HEK293 (cell line): ENCODE measurements at regions not wholly inside any gene's neighbourhood (a gene's known extent, or its start where the extent isn't known, plus 50 kb on each side); places are given as distances from the start of the nearest gene placed in this dataset.

ENCODE experiments used
- CTCF ChIA-PET: fragments of 350-600 bp; formaldehyde crosslinking; extraction: SDS; loops from one replicate; lab custom pipeline; 2021; ENCODE audit warnings: antibody characterized with exemption; lab: Yijun Ruan, JAX
- POLR2A ChIA-PET: fragments of 300-600 bp; formaldehyde crosslinking; extraction: SDS; loops from one replicate; lab custom pipeline; 2020; ENCODE audit warnings: antibody characterized with exemption, inconsistent platforms; lab: Yijun Ruan, JAX
- H3K27ac ChIP-seq: fragments of 200-500 bp; sonication (Bioruptor generic); 2 replicates; pipeline ENCODE4 v1.5.1; 2014; ENCODE audit warnings: low read depth, low read length, control low read depth, inconsistent platforms; ENCODE audit errors: extremely low read depth
- H3K36me3 ChIP-seq, 2 experiments: fragments of 200-500 bp in 1 of 2; sonication (Bioruptor generic) in 1 of 2; 1 replicate in 1 of 2; 2 replicates in 1 of 2; pipeline ENCODE4 v1.5.1; 2014 to 2017; ENCODE audit warnings: inconsistent platforms in 2 of 2, low read length in 2 of 2; ENCODE audit not compliant: control insufficient read depth in 2 of 2, insufficient read depth in 1 of 2
- H3K4me1 ChIP-seq: fragments of 200-500 bp; sonication (Bioruptor generic); 2 replicates; pipeline ENCODE4 v1.5.1; 2014; ENCODE audit warnings: mild to moderate bottlenecking, low read length, inconsistent platforms; ENCODE audit not compliant: control insufficient read depth, insufficient read depth
- H3K4me3 ChIP-seq: 2 replicates; pipeline ENCODE4 v1.5.1; 2011; ENCODE audit warnings: low read depth, mild to moderate bottlenecking, control low read depth, low read length, moderate library complexity
- H3K9me3 ChIP-seq: fragments of 200-500 bp; sonication (Bioruptor generic); 2 replicates; pipeline ENCODE4 v1.5.1; 2014; ENCODE audit warnings: low read depth, low read length, inconsistent platforms; ENCODE audit not compliant: control insufficient read depth, insufficient read depth
- BCL11A ChIP-seq: fragments of 450-650 bp; formaldehyde crosslinking; IDR thresholded peaks from 2 replicates; pipeline ENCODE4 v1.5.1; 2016; ENCODE audit warnings: low read depth, missing biosample characterization, missing genetic modification characterization
- BCL11B ChIP-seq: fragments of 450-650 bp; formaldehyde crosslinking; IDR thresholded peaks from 2 replicates; pipeline ENCODE4 v1.5.1; 2016; ENCODE audit warnings: low read depth, missing biosample characterization, missing genetic modification characterization
- GFI1B ChIP-seq: fragments of 450-650 bp; formaldehyde crosslinking; IDR thresholded peaks from 2 replicates; pipeline ENCODE4 v1.5.1; 2016; ENCODE audit warnings: missing biosample characterization, missing genetic modification characterization
- IKZF3 ChIP-seq: fragments of 450-650 bp; IDR thresholded peaks from 2 replicates; pipeline ENCODE4 v1.5.0; 2018; ENCODE audit warnings: missing biosample characterization, mild to moderate bottlenecking, missing genetic modification characterization, moderate library complexity
- MEIS1 ChIP-seq: sonication (generic); formaldehyde crosslinking; IDR thresholded peaks from 2 replicates; pipeline ENCODE4 v1.8.1; 2022; ENCODE audit warnings: missing genetic modification reagents, mild to moderate bottlenecking, borderline replicate concordance
- SCRT2 ChIP-seq: fragments of 450-650 bp; formaldehyde crosslinking; IDR thresholded peaks from 2 replicates; pipeline ENCODE4 v1.5.1; 2016; ENCODE audit warnings: missing biosample characterization, missing genetic modification characterization
- SETDB1 ChIP-seq: IDR thresholded peaks from one replicate; pipeline ENCODE4 v1.6.1; 2017; ENCODE audit warnings: mild to moderate bottlenecking, low read length, moderate library complexity, mixed read lengths; ENCODE audit not compliant: insufficient read length
- ZBTB1 ChIP-seq: fragments of 450-650 bp; formaldehyde crosslinking; IDR thresholded peaks from 2 replicates; pipeline ENCODE4 v1.5.1; 2016; ENCODE audit warnings: missing biosample characterization, missing genetic modification characterization
- ZNF155 ChIP-seq: fragments of 450-650 bp; formaldehyde crosslinking; IDR thresholded peaks from 2 replicates; pipeline ENCODE4 v1.5.1; 2016; ENCODE audit warnings: missing biosample characterization, missing genetic modification characterization
- ZNF16 ChIP-seq: fragments of 450-650 bp; formaldehyde crosslinking; IDR thresholded peaks from 2 replicates; pipeline ENCODE4 v1.5.1; 2016; ENCODE audit warnings: low read depth, missing biosample characterization, missing genetic modification characterization
- ZNF184 ChIP-seq: fragments of 450-650 bp; IDR thresholded peaks from 2 replicates; pipeline ENCODE4 v1.5.1; 2018; ENCODE audit warnings: missing biosample characterization, mild to moderate bottlenecking, missing genetic modification characterization
- ZNF354C ChIP-seq: fragments of 450-650 bp; formaldehyde crosslinking; IDR thresholded peaks from 2 replicates; pipeline ENCODE4 v1.5.1; 2016; ENCODE audit warnings: missing biosample characterization, missing genetic modification characterization, low read depth, borderline replicate concordance
- ZNF366 ChIP-seq: fragments of 450-650 bp; formaldehyde crosslinking; conservative IDR thresholded peaks from 2 replicates; pipeline ENCODE4 v1.5.1; 2016; ENCODE audit warnings: missing biosample characterization, missing genetic modification characterization
- TF ChIP-seq, protein P1 (sequence below): fragments of 450-650 bp; formaldehyde crosslinking; IDR thresholded peaks from 2 replicates; pipeline ENCODE4 v1.5.1; 2016; ENCODE audit warnings: missing biosample characterization, missing genetic modification characterization
- TF ChIP-seq, protein P2 (sequence below): fragments of 450-650 bp; formaldehyde crosslinking; IDR thresholded peaks from 2 replicates; pipeline ENCODE4 v1.5.1; 2016; ENCODE audit warnings: missing biosample characterization, missing genetic modification characterization
- TF ChIP-seq, protein P3 (sequence below): sonication (generic); formaldehyde crosslinking; IDR thresholded peaks from 2 replicates; pipeline ENCODE4 v1.8.1; 2022; ENCODE audit warnings: mild to moderate bottlenecking, moderate library complexity, missing genetic modification reagents
- TF ChIP-seq, protein P4 (sequence below): fragments of 450-650 bp; formaldehyde crosslinking; IDR thresholded peaks from 2 replicates; pipeline ENCODE4 v1.5.0; 2017; ENCODE audit warnings: missing biosample characterization, missing genetic modification characterization, borderline replicate concordance

DNA sequence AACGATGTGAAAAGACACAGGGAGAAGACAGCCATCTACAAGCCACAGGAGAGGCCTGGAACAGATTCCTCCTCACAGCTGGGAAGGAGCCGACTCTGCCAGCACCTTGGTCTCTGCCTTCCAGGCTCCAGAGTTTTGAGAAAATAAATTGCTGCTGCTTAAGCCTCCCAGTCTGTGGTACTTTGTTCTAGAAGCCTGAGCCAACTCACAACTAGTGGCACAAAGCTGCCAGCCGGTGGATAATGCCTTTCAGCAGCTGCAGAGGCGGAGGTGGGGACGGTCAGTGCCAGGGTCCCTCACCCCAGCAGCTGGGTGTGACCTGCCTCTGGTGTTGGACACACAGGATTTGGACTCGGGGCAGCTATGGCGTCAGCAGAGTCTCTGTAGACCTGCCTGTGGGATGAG lies 255.4 kb upstream of the PITRM1 start (continued):
- no peak for TF ChIP-seq BCL11B (tag by site-specific recombination)

DNA sequence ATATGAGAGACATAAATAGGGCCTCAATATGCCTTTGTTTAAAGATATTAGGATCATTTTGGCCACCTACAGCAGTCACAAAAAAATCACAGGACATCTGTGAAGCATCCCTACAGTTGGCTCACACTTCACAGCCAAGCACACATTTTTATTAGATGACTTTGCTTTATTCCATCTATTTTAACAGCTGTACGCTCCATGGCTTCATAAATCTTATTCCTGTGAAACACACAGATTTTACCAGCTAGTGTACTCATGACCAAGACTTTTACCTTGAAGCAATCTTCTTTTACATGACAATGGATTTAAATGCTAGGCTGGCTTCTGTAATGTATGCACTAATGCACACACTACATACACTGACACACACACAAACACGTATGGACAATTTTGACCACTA lies 254.8 kb upstream of the PITRM1 start:
- ChIA-PET POLR2A (no interaction called here), CTCF (interaction anchor here (0.6 kb wide), 1 partner anchor 242 kb away, joined by 3 read pairs; no protein-coding TSS in a partner anchor)
- no peaks in the 10 kb centered on the region for H3K36me3 ChIP-seq

DNA sequence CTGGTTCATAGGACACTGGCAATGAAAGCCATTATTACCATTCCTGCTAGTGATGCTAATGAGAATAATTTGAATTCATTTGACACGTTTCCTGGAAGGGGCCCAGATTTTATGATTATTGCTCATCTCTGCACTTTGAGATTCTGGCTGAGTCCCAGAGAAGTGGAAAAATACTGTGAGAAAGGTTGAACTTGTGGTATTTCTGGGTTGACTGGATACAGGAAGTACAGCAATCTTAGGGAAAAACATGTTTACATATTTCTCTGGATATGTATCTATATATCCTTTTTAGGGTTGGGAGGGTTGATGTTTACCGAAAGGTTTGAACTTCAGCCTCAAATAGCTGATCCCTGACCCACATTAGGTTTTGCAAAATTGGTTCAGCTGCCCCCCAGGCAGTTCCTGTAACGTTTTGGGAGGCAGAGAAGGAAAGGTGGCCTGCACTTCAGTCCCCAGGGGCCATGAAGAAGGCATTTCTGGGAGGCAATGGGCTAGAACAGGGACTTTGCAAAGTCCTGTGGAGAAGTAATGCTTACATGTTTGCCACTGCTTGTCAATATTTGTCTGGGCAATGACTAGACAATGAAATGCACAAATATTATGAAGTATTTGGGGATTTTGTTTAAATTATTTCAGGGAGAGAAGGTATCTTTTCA lies 253.7 kb upstream of the PITRM1 start:
- Histone ChIP-seq H3K4me1 (no peaks in the 10 kb centered on the region), H3K4me3 (no peak overlapping the region), H3K9me3 (no peaks in the 10 kb centered on the region), H3K27ac (no peak overlapping the region), H3K36me3 (no peaks in the 10 kb centered on the region)
- TF ChIP-seq, protein P1, sequence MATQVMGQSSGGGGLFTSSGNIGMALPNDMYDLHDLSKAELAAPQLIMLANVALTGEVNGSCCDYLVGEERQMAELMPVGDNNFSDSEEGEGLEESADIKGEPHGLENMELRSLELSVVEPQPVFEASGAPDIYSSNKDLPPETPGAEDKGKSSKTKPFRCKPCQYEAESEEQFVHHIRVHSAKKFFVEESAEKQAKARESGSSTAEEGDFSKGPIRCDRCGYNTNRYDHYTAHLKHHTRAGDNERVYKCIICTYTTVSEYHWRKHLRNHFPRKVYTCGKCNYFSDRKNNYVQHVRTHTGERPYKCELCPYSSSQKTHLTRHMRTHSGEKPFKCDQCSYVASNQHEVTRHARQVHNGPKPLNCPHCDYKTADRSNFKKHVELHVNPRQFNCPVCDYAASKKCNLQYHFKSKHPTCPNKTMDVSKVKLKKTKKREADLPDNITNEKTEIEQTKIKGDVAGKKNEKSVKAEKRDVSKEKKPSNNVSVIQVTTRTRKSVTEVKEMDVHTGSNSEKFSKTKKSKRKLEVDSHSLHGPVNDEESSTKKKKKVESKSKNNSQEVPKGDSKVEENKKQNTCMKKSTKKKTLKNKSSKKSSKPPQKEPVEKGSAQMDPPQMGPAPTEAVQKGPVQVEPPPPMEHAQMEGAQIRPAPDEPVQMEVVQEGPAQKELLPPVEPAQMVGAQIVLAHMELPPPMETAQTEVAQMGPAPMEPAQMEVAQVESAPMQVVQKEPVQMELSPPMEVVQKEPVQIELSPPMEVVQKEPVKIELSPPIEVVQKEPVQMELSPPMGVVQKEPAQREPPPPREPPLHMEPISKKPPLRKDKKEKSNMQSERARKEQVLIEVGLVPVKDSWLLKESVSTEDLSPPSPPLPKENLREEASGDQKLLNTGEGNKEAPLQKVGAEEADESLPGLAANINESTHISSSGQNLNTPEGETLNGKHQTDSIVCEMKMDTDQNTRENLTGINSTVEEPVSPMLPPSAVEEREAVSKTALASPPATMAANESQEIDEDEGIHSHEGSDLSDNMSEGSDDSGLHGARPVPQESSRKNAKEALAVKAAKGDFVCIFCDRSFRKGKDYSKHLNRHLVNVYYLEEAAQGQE (tag by site-specific recombination): no peak
- TF ChIP-seq MEIS1: no peak
- TF ChIP-seq, protein P2, sequence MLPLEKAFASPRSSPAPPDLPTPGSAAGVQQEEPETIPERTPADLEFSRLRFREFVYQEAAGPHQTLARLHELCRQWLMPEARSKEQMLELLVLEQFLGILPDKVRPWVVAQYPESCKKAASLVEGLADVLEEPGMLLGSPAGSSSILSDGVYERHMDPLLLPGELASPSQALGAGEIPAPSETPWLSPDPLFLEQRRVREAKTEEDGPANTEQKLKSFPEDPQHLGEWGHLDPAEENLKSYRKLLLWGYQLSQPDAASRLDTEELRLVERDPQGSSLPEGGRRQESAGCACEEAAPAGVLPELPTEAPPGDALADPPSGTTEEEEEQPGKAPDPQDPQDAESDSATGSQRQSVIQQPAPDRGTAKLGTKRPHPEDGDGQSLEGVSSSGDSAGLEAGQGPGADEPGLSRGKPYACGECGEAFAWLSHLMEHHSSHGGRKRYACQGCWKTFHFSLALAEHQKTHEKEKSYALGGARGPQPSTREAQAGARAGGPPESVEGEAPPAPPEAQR (tag by site-specific recombination): no peak
- no peak for TF ChIP-seq ZNF366
- no peak for TF ChIP-seq IKZF3 (tag by site-specific recombination)
- TF ChIP-seq GFI1B (tag by site-specific recombination): no peak
- no peak for TF ChIP-seq ZNF184
- no peak for TF ChIP-seq SETDB1
- TF ChIP-seq ZBTB1 (tag by site-specific recombination): no peak
- TF ChIP-seq SCRT2 (tag by site-specific recombination): no peak
- TF ChIP-seq, protein P3, sequence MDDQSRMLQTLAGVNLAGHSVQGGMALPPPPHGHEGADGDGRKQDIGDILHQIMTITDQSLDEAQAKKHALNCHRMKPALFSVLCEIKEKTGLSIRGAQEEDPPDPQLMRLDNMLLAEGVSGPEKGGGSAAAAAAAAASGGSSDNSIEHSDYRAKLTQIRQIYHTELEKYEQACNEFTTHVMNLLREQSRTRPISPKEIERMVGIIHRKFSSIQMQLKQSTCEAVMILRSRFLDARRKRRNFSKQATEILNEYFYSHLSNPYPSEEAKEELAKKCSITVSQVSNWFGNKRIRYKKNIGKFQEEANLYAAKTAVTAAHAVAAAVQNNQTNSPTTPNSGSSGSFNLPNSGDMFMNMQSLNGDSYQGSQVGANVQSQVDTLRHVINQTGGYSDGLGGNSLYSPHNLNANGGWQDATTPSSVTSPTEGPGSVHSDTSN: no peak
- TF ChIP-seq BCL11A (tag by site-specific recombination): no peak
- TF ChIP-seq ZNF354C (tag by site-specific recombination): no peak
- no peak for TF ChIP-seq ZNF16 (tag by site-specific recombination)
- ChIA-PET CTCF (no interaction called here), POLR2A (no interaction called here)

More for the DNA sequence above, 254.8 kb upstream of the PITRM1 start:
- H3K27ac ChIP-seq: no peak overlapping the region
- no peak overlapping the region for H3K4me3 ChIP-seq
- TF ChIP-seq, protein P4, sequence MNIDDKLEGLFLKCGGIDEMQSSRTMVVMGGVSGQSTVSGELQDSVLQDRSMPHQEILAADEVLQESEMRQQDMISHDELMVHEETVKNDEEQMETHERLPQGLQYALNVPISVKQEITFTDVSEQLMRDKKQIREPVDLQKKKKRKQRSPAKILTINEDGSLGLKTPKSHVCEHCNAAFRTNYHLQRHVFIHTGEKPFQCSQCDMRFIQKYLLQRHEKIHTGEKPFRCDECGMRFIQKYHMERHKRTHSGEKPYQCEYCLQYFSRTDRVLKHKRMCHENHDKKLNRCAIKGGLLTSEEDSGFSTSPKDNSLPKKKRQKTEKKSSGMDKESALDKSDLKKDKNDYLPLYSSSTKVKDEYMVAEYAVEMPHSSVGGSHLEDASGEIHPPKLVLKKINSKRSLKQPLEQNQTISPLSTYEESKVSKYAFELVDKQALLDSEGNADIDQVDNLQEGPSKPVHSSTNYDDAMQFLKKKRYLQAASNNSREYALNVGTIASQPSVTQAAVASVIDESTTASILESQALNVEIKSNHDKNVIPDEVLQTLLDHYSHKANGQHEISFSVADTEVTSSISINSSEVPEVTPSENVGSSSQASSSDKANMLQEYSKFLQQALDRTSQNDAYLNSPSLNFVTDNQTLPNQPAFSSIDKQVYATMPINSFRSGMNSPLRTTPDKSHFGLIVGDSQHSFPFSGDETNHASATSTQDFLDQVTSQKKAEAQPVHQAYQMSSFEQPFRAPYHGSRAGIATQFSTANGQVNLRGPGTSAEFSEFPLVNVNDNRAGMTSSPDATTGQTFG (tag by site-specific recombination): no peak
- TF ChIP-seq ZNF155 (tag by site-specific recombination): no peak
- H3K9me3 ChIP-seq: no peaks in the 10 kb centered on the region
- H3K4me1 ChIP-seq: no peaks in the 10 kb centered on the region
